Stimulated activated CD4-positive, alpha-beta T cell treated with anti-CD3 and anti-CD28 coated beads, Interleukin-1b, Interleukin-23, amount 100 ng/mL, for 24 hours (primary cell): ENCODE measurements at regions not wholly inside any gene's neighbourhood (a gene's known extent, or its start where the extent isn't known, plus 50 kb on each side); places are given as distances from the start of the nearest gene placed in this dataset.
"Not testable (repeated sequence)": the region's sequence is repeated elsewhere in the genome, so short reads cannot be mapped to it uniquely, and the experiment has no call there.

Source experiments
- DNase-seq, 4 experiments: peaks; one replicate each; pipeline ENCODE4 v3.0.0-alpha.2; 2020; ENCODE audit warnings: low read depth in 4 of 4, low spot score in 1 of 4

DNA sequence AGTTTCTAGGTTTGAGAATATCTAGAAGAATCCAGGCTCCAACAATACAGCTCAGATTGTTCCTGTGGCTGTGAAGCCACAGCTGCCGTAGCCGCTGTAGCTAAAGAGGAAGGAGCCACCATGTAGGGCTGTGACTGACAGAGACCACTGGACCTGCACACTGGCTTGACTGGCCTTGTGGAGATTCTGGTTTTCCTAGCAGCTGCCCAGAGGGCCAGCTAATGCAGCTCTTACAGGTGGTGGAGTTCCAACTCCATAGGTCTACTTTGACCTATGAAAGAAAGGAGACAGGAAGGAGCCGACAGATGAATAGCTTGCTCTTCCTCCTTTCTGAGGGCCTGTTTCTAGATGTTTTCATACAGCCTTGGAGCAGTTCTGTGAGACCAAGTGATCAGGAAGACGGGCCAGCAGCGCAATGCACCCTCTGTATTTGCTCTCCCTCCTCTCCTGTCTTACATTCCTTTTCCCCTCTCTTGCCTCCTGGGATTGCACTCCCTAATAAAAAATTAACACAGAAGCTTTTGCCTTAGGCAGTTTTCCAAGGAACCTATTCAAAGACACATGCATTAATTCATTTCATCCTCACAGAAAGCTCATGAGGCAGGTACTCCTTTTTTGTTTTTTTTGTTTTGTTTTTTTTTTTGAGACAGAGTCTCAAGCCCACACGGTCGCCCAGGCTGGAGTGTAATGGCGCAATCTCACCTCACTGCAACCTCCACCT, 51.8 kb upstream of the MYB start:
- no peak for DNase-seq

DNA sequence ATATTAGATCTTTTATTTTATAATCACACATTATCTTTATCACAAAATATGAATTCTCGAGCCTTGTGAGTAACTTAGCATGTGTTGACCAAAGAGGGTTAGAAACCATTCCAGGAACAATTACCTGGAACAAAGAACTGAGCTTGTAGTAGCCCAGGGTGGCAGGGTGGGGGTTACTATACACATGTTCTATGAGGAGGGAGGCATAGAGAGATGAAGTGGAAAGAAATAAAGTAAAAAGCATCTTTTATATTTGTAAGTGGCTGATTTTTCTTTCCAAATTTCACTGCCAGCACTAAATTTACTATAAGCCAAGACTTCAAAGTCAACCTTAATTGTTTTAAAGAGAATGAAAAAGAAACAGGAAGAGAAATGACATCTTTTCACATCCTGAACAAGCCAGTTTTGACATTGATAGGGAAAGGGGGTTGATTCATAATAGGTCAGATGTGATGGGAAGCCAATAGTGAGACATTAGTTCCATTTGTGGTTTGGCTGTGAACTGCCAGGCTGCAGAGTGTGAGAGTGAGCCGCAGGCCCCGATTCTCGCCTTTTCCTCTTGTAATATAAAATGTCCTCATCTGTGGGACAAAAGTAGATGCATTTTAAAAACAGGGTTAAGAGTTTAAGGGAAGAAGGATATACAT, 52.7 kb upstream of the MYB start:
- peak in 3 of 4 experiments; percentile 18 to 44 (median 40) for DNase-seq

DNA sequence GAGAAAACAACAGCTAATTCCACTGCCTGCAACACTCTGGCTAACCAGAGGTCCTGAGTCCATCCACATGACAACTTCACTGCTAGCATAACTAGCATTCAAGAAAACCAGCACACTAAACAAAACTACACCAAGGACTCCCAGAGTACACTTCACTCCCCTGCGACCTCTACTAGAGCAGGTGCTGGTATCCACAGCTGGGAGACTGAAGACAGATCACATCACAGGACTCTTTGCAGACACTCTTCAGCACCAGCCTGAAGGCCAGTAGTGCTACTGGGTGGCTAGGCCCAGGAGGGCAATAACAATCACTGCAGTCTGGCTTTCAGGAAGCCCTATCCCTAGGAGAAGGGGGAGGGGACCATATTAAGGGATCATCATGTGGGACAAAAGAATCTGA, 54.4 kb upstream of the MYB start:
- no peak for DNase-seq

- no peak for DNase-seq
Measured at GRCh38 chr6:135126034-135126433, 55.1 kb upstream of the MYB start.

GRCh38 chr6:135121434-135121833, 59.7 kb upstream of the MYB start:
- DNase-seq, result no peak

DNA sequence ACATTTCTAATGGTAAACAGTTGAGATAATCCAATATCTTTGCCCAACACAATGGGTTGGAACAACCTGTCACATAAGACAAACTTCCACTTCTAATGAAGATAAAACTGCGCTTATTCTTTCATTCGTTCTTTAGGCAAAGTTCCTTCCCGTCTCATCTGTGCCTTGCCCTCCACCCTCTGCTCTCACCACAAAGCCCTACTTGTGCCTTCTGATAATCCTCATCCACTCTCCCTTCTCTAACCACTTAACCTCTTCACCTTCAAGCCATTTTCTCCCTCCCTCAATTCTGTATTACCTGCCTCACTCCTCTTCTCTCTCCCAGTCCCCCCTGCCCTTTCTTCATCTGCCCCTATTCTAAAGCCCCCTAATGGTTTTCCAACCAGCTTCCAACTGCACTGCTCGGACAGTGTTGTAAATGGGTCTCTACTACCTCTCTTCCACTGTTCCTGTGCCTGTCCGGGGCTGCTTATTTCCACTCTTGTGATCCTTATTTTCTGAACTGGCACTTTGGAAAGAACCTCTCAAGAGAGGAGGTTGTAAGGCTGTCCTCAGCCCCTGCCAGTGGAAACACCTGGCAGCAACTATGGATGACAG, 62.9 kb upstream of the MYB start:
- DNase-seq, result no peak

DNA sequence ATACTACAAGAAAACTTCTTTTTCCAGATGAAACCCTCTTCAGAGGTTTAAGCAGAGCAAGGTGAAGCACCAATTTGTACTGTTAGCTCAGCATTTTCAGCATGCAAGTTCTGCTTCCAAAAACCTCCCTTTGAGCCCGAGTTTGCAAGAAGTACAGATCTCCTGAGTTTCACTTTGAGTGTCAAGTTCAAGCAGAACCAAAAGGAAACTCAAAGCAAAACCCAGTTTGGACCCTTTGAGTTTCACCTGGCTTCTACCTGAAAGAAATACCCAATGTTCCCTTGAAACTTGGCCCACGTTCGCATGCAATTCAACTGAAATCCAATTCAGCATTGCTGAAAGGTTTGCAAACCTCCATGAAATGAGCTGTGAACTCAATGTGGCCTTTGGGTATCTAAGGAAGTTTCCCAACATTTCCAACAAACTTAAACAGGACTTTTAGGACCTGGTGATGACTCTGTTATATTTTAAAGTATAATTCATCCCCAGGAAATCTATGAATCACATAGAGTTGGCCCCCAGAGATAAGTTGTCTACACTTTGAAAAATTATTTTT, 62.9 kb upstream of the HBS1L start:
- no peak for DNase-seq

GRCh38 chr6:135116571-135116970, 61.9 kb upstream of the HBS1L start:
- no peak for DNase-seq

- DNase-seq, result no peak
Measured at GRCh38 chr6:135115834-135116233, 61.2 kb upstream of the HBS1L start.

DNA sequence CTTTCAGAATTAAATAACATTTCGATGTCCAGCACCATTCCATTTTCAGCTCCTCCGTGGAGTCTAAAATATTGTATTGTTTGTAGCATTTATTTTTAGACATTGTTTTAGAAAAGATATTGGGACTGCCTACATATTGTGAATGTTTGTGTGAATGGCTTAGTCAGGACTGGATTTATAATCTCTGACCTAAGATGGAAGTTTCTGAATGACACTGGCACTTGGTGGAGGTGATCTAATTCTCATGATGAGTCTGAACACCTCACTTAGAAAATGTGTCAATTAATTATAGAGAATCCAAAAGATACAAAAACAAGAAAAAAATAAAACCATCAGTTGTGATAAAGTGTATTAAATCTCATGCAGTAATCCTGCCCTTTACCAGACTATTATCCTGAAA, 60.8 kb upstream of the HBS1L start:
- DNase-seq, result no peak

DNA sequence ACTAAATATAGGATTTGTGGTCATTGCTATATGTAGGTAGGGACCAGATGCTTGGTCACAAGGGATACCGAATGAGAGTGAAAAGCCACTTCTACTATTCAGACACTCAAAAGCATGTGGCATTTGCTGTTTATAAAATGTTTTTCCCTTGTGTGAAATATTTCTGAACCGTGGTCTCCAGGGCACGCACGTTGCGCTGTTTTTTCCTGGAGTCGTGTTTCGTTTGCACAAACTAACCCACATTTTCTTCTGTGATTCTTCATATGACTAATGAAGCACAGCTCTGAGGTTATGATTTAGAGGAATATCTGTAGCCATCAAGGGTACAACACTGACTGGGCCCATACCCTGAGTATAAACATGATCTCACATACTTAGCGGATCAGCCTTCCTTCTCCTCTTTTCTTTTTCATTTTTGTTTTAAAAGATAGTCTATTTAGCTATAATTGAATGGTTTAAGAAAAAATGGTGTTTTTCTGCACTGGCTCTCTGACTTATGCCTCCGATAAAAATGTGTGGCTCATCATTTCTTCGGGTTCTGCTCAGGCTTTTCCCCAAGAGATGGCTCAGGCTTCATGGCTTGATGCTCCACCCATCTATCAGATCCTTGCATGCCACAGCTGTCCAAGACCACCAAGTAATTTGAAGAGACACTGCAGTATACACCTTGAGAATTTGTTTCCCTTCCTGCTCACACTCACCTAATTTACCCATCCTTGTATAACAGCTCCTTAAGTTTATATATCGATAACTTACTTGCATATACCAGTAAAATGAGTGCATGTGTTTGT, 59.9 kb upstream of the HBS1L start:
- peak in 1 of 4 experiments; percentile 45 for DNase-seq

DNA sequence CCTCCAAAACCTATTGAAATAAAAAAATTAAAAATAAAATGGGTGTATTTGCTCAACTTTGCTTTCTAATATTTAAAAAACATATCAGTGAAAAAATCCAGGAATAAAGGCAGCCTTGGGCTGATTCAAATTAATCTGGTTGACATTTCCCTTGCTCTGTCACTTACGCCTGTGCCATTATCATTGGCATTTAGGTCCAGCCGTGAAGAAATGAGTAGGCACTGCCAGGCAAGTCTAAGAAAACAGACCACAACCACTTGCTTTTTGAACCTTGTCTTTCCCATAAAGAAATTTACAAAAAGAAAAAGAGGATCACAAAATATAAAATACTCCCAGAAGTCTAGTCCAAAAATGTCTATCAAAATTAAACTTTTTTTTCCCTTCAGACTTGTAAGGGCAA, 59.2 kb upstream of the HBS1L start:
- no peak for DNase-seq

DNA sequence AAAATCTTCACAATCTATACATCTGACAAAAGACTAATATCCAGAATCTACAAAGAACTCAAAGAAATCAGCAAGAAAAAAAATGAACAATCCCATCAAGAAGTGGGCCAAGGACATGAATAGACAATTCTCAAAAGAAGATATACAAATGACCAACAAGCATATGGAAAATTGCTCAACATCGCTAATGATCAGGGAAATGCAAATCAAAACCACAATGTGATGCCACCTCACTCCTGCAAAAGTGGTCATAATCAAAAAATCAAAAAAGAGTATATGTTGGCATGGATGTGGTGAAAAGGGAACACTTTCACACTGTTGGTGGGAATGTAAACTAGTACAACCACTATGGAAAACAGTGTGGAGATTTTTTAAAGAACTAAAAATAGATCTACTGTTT, 58.3 kb upstream of the HBS1L start:
- not testable (repeated sequence) for DNase-seq

- DNase-seq, result not testable (repeated sequence)
Measured at GRCh38 chr6:135110261-135110781, 55.7 kb upstream of the HBS1L start.

DNA sequence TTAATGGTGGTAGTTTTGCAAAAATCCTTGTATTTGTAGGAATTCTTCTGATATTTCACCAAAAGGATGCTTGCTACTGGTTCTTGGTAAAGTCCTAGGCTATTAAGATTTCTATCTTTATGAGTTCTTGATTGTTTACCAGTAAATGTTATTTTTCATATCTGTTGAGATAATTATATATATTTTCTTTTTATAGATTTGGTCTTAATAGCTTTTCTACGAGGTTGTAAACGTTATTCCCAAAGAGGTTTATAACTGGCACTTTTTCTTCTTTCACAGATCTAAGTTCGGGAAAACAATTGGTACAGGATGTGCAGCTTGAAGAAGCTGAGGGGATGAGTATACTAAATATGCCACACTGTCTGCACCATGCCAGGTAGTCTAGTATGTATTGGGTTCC, 55.1 kb upstream of the HBS1L start:
- no peak for DNase-seq

GRCh38 chr6:135108692-135109091, 54.1 kb upstream of the HBS1L start:
- DNase-seq, result no peak

GRCh38 chr6:135106611-135107010, 52.0 kb upstream of the HBS1L start:
- DNase-seq, result no peak

DNA sequence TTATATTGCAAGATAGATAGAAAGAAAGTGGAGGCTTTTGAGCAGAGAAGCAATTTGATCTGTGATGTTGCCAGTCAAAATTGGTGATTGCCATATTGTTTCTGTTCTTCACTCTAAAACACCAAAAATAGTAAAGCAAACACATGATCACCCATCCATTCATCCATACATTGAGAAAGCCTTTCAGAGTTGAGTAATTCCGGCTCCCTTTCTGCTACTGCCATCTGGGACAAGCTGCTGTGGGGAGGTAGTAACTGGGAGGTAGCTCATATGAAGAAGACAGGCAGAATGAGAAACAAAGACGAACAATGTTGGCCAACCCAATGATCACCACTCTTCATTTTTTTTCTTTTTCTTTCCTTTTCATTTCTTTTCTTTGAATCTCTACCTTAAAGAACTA, 51.1 kb upstream of the HBS1L start:
- no peak for DNase-seq

- no peak for DNase-seq
Measured at GRCh38 chr6:135105299-135105698, 50.7 kb upstream of the HBS1L start.
